ENCODE measurements at regions not wholly inside any gene's neighbourhood (a gene's known extent, or its start where the extent isn't known, plus 50 kb on each side); places are given as distances from the start of the nearest gene placed in this dataset.

DNA sequence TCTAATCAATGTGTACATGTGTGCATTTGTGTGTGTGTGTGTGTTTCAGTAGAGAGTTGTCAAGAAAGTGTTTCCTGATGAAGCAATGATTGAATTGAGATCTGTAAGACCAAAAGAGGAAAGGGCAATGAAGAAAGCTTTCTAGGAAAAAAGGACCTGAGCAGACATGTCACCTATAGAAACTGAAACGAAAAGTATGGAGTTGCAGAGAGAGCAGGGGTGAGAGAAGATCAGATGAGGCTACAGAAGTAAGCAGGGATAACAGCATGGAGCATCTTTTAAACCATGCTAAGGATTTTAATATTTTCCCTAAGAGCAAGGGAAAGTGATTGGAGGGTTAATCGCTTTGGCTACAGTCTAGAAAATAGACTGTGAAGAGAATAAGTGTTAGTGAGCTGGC, 1459.4 kb upstream of the TENM4 start:
- FAIRE-seq: no peak
- TF ChIP-seq CEBPB (IDR thresholded peaks at IDR 0.05; ENCODE audit: low read depth, low read length): no peak
- TF ChIP-seq RAD21 (IDR thresholded peaks at IDR 0.05 in 1 of 2, conservative IDR thresholded peaks at IDR 0.05 in 1 of 2; ENCODE audit: low read depth in 2 of 2, low read length in 2 of 2): no peak
- TF ChIP-seq FOSL1 (IDR thresholded peaks at IDR 0.05; ENCODE audit: insufficient read depth, low read depth, low read length): no peak
- no peak for TF ChIP-seq JUN (IDR thresholded peaks at IDR 0.05; ENCODE audit: low read depth, low read length)
- no peak for TF ChIP-seq SAP30 (IDR thresholded peaks at IDR 0.05; ENCODE audit: insufficient read depth, insufficient replicate concordance, low read length)
- TF ChIP-seq EGR1 (IDR thresholded peaks at IDR 0.05; ENCODE audit: borderline replicate concordance, low read depth, low read length): no peak
- TF ChIP-seq TAF7 (optimal IDR thresholded peaks at IDR 0.05; ENCODE audit: borderline replicate concordance, low read depth, low read length): no peak
- TF ChIP-seq TEAD4 (IDR thresholded peaks at IDR 0.05; ENCODE audit: low read depth, low read length): no peak
- no peak for TF ChIP-seq CHD2 (IDR thresholded peaks at IDR 0.05; ENCODE audit: low read length)
- TF ChIP-seq POLR2A (IDR thresholded peaks at IDR 0.05; ENCODE audit: control extremely low read depth in 1 of 2, low read depth in 2 of 2, low read length in 2 of 2): no peak
- TF ChIP-seq, protein P1, sequence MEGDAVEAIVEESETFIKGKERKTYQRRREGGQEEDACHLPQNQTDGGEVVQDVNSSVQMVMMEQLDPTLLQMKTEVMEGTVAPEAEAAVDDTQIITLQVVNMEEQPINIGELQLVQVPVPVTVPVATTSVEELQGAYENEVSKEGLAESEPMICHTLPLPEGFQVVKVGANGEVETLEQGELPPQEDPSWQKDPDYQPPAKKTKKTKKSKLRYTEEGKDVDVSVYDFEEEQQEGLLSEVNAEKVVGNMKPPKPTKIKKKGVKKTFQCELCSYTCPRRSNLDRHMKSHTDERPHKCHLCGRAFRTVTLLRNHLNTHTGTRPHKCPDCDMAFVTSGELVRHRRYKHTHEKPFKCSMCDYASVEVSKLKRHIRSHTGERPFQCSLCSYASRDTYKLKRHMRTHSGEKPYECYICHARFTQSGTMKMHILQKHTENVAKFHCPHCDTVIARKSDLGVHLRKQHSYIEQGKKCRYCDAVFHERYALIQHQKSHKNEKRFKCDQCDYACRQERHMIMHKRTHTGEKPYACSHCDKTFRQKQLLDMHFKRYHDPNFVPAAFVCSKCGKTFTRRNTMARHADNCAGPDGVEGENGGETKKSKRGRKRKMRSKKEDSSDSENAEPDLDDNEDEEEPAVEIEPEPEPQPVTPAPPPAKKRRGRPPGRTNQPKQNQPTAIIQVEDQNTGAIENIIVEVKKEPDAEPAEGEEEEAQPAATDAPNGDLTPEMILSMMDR (IDR thresholded peaks at IDR 0.05; ENCODE audit: control extremely low read depth in 1 of 3, insufficient read depth in 1 of 3, low read depth in 1 of 3, low read length in 3 of 3): no peak
- TF ChIP-seq BACH1 (IDR thresholded peaks at IDR 0.05; ENCODE audit: low read length): no peak

More for the DNA sequence above, 1459.4 kb upstream of the TENM4 start:
- Histone ChIP-seq H3K4me3 (ENCODE audit: extremely low read depth in 1 of 4, insufficient read depth in 2 of 4, low read depth in 3 of 4, low read length in 4 of 4) (no peak overlapping the region), H3K23ac (ENCODE audit: insufficient read length) (no peak overlapping the region), H3K4me1 (replicated peaks in 1 of 4; ENCODE audit: control insufficient read depth in 3 of 4, insufficient read depth in 4 of 4, low read length in 3 of 4) (no peaks in the 10 kb centered on the region), H2BK120ac (replicated peaks; ENCODE audit: low read depth, low read length) (no peak overlapping the region), H3K4me2 (ENCODE audit: insufficient read depth in 1 of 2, low read depth in 2 of 2, low read length in 2 of 2) (no peak overlapping the region), H2BK12ac (ENCODE audit: low read depth, low read length) (no peak overlapping the region), H3K36me3 (ENCODE audit: control insufficient read depth in 2 of 4, insufficient read depth in 4 of 4, low read length in 3 of 4) (no peaks in the 10 kb centered on the region; a peak in 1 of 8 replicates), H3K14ac (ENCODE audit: insufficient read length) (no peak overlapping the region), H3K27ac (ENCODE audit: low read depth, low read length) (no peak overlapping the region), H3K9ac (replicated peaks in 1 of 4; ENCODE audit: extremely low read depth in 1 of 4, low read depth in 3 of 4, low read length in 3 of 4) (no peak overlapping the region), H3K79me1 (ENCODE audit: low read depth, low read length) (no peaks in the 10 kb centered on the region), H3K18ac (ENCODE audit: extremely low read depth, low read length) (no peak overlapping the region), H4K8ac (ENCODE audit: extremely low read depth, insufficient read depth, low read length) (no peak overlapping the region), H3K27me3 (replicated peaks in 1 of 4; ENCODE audit: control insufficient read depth in 3 of 4, extremely low read depth in 1 of 4, insufficient read depth in 3 of 4, low read length in 3 of 4) (no peaks in the 10 kb centered on the region), H3K23me2 (ENCODE audit: low read depth, low read length) (no peaks in the 10 kb centered on the region), H3K9me3 (ENCODE audit: insufficient read depth in 2 of 2, low read depth in 1 of 2, low read length in 1 of 2) (no peaks in the 10 kb centered on the region), H2BK20ac (ENCODE audit: low read length) (no peak overlapping the region), H2AK5ac (ENCODE audit: low read depth, low read length) (no peak overlapping the region), H4K91ac (replicated peaks; ENCODE audit: insufficient read length, low read length) (no peak overlapping the region), H4K20me1 (replicated peaks in 1 of 2; ENCODE audit: control insufficient read depth in 1 of 2, insufficient read depth in 2 of 2, low read length in 2 of 2) (no peaks in the 10 kb centered on the region), H3K56ac (replicated peaks; ENCODE audit: insufficient read length, low read depth, low read length) (no peak overlapping the region), H2BK5ac (ENCODE audit: low read depth, low read length) (no peak overlapping the region), H4K5ac (ENCODE audit: insufficient read length, low read depth, low read length) (no peak overlapping the region), H2AFZ (ENCODE audit: low read length) (no peak overlapping the region), H2BK15ac (ENCODE audit: low read length) (no peak overlapping the region), H3K79me2 (ENCODE audit: control insufficient read depth in 1 of 2, insufficient read depth in 2 of 2, low read length in 2 of 2) (no peaks in the 10 kb centered on the region), H3K4ac (replicated peaks; ENCODE audit: insufficient read length, low read depth, low read length) (no peak overlapping the region)
- ChIA-PET CTCF (ENCODE audit: partially characterized antibody) (interaction anchor here (1.4 kb wide), 1 partner anchor 13 kb away, joined by 3 read pairs; no protein-coding TSS in a partner anchor), POLR2A (ENCODE audit: partially characterized antibody) (no interaction called here)
- WGBS, 2 experiments (ENCODE audit: extremely low coverage in 1 of 2, insufficient coverage in 1 of 2, insufficient read length in 1 of 2, insufficient replicate concordance in 2 of 2, low coverage in 1 of 2, low lambda C conversion rate in 2 of 2, missing lambda C conversion rate in 1 of 2): 98% methylated on average over 2 of the region's 2 CpGs; no CpG with 5 or more reads in 1 of the 2 experiments
- no peak for DNase-seq (ENCODE audit: low read depth in 1 of 2, low spot score in 2 of 2)

Measured in H1 (cell line).